ENCODE measurements at regions not wholly inside any gene's neighbourhood (a gene's known extent, or its start where the extent isn't known, plus 50 kb on each side); places are given as distances from the start of the nearest gene placed in this dataset.
"Not testable (repeated sequence)": the region's sequence is repeated elsewhere in the genome, so short reads cannot be mapped to it uniquely, and the experiment has no call there.

DNA sequence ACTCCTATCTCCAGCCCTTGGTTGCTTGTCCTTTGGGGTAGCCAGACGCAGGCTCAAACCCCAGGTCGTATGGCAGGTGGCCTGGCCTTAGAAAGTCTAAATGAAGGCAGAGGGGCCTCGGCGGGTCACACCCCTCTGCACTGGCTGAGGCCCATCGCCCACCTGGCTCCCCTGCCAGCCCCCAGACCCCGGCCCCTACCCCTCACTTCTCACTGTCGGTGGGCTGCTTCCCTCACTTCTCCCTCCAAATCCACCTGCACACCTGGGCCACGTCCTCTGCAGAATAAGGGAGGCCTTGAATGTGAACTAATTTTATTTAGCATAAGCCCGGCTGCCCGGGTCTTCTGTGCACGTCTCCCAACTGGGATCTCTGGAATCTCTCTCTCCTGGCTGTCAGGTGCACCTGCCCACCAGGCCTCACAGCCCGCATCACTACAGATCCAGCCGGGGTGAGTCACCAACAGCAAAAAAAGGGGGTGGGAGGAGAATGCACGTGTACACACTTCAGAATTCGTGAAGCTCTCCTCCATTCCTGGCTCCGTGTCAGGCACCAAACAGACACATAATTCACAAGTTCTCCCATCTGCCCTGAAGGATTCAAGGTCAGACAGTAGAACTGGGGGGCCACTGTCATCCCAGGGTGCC, 107.5 kb upstream of the SIM2 start:
- no peak for DNase-seq (ENCODE audit: low spot score)

DNA sequence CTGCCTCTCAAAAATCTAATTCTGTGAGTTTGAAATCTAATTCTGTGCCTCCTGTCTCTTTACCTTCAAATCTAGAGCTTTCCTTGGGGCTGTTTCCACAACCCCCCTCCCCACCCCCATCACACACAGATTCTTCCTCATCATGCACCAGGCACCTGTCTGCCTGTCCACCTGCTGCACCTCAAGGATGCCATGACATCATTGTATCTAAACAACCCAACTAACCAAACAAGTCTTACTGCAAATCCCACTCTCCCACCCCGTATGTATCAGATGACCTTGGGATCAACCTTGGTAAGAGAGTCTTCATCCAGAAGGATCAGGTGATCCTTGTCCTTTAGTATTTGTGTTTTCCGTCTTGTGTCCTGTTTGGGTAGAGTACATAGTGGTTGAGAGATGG, 102.7 kb upstream of the SIM2 start:
- DNase-seq (ENCODE audit: low spot score), result no peak

DNA sequence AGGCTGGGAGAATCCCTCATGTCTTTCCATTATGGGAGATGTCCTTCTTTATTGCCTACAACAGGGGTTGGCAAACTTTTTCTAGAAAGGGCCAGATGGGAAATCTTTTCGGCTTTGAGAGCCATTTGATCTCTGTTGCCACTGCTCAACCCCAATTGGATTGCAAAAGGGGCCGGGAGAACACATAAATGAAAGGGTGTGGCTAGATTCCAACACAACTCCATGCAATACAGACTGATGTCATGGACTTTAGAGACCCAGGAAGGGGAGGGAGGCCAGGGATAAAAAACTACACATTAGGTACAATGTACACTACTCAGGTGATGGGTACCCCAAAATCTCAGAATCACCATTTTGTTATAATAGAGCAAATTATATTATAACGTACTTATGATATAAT, 97.6 kb upstream of the SIM2 start:
- no peak for DNase-seq (ENCODE audit: low spot score)

DNA sequence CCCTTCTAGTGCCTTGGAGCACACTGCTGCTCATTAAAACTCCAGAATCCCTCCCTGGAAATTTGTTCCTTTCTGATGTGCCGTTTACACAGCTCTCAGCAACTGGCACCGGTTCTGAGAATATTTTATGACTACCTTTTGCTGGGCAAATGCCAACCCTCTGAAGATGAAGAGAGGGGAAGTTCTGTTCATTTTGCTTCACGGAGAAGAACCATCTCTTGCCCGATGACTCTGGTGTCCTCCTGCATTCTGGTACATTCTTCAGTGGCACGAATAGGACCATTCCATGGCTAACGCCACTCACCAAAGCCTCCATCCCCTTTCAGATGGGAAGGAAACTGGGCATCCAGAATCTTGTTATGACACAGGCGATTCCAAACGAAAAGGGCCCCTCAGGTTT, 96.2 kb upstream of the SIM2 start:
- no peak for DNase-seq (ENCODE audit: low spot score)

DNA sequence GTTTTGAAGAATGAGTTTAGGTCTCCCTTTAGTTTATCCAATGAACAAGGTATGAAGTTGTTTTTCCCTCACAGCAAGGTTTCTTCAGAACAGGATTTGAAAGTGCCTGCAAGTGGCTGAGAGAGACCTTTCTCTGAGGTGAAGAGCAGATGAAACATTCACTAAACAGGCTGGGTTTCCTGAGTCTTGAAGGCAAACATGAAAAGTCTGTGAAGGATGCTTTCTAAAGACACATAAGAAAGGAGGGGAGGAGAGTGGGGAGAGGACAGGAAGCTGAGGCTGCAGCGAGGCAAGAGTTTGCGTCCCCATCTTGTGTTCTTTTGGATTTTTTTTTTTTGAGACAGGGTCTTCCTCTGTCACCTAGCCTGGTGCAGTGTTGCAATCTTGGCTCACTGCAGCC, 95.7 kb upstream of the SIM2 start:
- no peak for DNase-seq (ENCODE audit: low spot score)

DNA sequence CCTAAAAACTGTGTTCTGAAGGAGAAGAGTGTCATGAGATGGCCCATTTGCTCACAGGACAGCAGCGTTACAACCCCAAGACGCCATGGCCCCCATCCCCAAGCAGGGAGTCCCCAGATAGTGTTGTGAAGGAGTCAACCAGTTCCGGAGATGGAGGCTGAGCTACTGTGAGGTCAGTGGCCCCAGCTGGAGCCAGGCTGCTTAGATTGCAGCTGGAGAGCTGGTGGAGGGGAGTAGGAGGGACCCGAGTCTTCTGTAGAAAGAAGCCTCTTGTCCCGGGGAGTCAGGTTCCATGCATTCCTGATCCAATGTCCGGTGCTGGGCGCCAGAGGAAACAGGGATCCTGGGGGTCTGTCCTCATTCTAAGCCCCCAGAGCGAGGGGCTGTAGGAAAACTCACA, 93.5 kb upstream of the SIM2 start:
- DNase-seq (ENCODE audit: low spot score), result no peak

DNA sequence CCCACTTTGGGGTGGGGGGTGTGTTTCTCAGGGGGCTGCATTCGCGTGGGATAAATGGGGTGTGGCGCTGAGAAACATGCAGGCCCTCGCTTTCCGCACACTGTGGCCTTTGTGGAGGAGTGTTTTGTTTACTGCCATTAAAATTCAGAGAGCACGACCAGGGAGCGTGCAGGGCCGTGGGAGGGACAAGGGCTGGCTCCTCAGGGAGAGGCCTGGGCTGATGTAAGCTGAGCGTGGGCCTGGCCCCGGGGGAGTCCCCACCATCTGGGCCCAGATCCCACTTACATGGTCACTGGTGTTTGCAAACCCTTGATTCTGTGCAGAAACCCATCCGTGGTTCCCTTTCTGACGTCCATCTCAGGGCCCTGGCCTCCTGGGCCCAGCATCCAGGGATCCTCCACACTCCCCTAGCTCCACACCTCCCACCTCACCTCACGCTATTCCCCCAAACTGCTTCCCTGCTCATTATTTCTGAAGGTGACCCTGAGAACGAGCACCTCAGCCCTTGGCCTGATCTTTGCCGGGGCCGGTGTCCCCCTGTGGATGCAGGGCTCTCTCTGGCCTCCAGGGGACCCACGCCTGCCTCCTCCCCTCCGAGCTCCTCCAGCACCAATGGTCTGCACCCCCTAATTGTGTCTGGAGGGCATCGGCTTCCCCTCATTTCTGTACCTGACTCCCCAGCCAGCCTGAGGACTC, 92.5 kb upstream of the SIM2 start:
- no peak for DNase-seq (ENCODE audit: low spot score)

DNA sequence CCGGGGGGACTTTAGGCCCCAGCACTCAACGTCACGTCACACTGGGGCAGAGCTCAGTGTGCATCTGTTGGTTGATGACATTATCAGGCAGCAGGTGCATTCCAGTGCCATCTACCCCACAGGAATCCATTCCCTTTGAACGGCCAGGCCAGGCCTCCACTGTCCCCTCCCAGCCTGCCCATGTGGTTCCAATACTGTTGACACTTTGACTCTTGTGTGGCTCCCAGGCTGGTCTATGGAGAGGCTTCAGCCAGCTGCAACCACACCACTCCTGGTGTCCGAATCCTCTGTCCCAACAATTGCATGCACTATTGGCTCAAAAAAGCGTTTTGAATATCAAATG, 92.0 kb upstream of the SIM2 start:
- DNase-seq (ENCODE audit: low spot score), result no peak

DNA sequence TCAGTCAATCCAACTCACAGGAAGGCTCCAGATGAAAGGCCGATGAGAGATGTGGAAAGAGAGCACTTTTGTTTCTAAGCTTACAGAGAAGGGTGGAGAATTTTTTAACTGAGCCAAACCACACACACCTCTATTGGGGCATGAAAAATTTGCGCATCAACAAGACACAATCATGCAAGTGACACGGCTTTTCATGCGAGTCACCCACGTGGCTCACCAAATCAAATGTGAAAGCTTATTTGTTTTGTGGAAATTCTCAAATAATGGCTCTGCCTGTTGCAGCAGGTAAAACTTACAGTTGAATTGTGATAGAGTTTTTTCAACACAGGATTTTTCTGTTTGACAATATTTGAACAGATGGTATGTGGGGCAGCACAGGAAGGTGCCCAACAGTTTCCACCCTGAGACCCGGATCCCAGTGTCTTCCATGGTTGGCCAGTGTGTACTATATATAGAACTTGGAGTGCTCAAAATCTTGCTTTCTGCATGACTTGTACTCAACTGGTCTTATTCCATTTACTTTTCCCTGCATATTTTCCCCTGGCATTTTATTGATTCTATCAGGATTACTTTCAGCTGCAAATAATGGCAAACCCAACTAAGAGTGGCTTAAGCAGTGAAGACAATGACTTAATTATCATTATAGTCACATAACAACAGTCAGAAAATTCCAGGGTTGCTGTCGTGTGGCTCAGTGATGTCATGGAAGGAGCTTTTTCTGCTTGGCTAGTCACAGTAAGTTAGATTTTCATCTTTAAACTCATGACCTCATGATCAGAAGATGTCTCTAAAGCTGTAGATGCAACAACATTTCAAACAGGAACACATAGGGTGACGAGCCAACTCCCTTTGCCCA, 90.6 kb upstream of the SIM2 start:
- no peak for DNase-seq (ENCODE audit: low spot score)

DNA sequence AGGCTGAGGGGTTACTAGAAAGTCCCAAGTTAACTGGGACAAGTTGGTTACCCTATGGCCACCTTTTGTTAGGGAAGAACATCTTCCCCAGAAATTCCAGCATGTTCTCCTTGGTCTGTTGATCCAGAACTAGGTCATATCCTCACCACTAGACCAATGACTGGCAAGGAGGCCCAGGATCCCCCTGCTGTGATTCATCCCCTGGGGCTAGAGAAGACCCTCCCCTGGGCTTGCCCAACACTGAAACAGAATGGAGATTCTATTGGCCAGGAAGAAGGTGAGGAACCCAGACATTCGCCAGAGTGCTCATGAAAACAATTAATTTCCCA, 90.1 kb upstream of the SIM2 start:
- DNase-seq (ENCODE audit: low spot score), result no peak

DNA sequence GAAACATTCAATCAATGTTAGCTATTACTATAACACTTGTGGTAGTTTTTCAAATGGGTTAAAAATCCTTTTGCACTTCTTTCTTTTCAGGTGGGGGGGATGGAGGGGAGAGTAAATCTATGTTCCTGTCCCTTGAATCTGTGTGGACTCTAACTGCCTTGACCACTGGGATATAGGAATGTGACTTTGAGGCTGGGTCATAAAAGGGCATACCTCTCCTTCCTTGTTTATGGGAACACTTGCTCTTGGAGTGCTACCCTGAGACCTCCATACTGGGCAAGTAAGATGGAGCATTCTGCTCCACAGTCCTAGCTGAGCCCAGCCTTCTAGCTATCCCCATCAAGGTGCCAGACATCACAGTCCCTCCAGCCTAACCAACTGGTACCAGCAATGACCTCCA, 89.3 kb upstream of the SIM2 start:
- no peak for DNase-seq (ENCODE audit: low spot score)

DNA sequence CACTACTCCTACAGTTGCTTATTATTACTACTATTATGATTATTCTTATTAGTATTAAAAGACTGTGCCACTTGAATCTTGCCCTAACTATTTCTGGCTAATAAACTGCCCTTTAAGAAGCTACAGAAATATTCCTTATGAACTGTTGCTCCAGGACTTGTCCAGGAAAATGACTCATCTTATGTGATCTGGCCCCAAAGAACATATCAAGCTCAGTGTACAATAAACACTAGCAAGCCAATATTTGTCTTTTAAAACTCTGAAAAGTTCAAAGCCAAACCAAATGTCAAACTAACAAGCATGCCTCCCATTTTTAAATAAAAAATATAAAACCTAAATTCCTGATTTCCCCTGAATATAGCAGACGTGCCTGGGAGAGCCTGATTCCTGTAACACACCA, 88.7 kb upstream of the SIM2 start:
- no peak for DNase-seq (ENCODE audit: low spot score)

DNA sequence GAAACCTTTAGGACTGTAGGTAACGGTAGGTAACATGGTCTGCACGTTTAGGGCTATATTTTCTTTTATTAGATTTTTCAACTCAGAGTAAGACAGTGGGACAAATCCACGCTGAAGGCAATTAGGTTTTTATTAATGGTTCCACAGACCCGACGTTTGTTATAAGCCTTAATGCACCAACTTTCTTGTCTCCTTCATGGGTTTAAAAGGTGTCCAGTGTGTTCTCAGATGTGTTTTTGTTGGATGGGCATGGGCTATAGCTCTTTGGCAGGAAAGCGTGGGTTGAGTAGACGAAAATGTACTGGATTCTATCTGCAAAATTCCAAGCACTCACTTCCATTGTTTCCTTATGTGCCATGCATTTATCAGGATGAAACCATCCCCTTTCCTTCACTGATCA, 88.0 kb upstream of the SIM2 start:
- no peak for DNase-seq (ENCODE audit: low spot score)

DNA sequence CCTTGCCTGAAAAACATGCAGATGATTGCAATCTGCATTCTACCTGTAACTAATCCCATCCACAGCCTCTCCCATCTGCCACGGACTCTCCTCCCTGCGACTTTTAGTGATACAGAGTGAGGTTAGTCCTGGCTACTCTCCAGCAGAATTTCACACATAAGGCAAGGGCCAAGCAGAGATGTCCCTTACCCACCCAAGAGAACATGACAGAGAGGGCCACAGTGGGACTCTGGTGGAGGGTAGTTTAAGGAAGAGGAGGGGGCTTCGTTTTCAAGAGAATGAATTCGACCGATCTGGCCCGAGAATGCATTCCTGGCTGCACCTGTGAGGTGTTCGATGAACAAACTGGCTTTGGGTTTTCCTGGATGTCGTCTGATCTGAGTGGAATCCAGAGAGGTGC, 87.5 kb upstream of the SIM2 start:
- no peak for DNase-seq (ENCODE audit: low spot score)

DNA sequence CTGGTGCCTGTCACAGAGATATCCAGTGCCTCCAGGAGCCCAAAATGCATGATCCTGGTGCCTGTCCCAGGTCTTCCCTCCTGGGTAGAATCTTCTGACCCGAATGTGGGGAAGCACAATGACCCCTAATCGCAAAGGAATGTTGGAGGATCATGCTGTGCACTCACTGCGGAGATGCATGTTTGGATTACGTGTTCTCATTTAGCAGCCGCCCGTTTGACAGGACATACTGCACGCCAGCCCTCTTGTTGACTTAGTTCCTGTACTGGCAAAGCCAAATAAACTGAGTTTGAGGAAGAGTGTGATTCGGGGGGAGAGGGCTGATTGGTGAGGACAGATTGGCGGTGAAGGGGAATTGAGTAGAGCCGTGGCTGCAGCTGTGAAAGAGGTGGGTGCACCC, 85.9 kb upstream of the SIM2 start:
- DNase-seq (ENCODE audit: low spot score), result no peak

DNA sequence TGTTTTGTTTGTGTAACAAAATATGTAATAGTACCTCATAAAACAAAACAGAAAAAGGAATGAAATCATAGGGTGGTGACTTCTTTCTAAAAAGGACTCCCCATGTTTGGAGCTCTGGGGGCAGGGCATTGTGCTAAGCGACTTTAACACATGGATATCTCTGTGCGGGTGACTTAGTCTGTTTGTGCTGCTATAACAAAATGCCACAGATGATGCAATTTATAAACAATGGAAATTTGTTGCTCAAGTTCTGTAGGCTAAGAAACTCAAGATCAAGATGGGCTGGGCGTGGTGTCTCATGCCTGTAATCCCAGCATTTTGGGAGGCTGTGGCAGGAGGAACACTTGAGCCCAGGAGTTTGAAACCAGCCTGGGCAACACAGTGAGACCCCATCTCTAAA, 85.4 kb upstream of the SIM2 start:
- DNase-seq (ENCODE audit: low spot score), result no peak

DNA sequence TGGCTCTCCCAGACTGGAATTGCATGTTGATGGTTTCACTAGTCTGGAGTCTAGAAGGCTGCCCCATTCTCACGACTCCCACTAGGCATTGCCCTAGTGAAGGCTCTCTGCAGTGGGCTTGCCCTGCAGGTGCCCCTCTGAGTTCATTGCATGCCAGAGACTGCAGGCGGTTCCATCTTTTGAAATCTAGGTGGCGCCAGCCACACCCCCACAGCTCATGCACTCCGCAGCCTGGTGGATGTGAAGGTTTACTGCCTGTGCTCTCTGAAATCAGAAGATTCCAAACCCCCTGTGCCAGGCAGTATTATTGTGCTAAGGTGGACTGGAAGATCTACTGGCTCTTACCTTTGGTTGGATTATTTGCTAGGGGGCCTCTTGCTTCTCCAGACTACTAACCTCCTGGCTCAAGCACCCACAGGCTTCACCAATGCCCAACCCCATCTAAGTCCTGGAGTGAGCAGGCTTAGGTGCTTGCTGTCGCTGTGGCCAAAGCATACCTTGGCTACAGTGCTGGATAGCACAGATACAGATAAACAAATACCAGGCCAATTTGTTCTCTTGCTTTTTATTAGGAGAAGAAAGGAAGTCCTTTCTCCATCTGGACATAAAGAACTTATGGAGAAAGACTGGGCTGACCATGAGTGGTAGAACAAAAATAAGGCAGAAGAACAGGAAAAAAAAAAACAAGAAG, 83.5 kb upstream of the SIM2 start:
- DNase-seq (ENCODE audit: low spot score), result no peak

DNA sequence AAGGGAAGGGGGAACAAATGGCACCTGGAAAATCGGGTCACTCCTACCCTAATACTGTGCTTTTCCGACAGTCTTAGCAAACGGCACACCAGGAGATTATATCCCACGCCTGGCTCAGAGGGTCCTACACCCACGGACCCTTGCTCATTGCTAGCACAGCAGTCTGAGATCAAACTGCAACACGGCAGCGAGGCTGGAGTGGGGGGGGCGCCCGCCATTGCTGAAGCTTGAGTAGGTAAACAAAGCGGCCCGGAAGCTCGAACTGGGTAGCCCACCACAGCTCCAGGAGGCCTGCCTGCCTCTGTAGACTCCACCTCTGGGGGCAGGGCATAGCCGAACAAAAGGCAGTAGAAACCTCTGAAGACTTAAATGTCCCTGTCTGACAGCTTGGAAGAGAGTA, 82.1 kb upstream of the SIM2 start:
- DNase-seq (ENCODE audit: low spot score), result not testable (repeated sequence)

DNA sequence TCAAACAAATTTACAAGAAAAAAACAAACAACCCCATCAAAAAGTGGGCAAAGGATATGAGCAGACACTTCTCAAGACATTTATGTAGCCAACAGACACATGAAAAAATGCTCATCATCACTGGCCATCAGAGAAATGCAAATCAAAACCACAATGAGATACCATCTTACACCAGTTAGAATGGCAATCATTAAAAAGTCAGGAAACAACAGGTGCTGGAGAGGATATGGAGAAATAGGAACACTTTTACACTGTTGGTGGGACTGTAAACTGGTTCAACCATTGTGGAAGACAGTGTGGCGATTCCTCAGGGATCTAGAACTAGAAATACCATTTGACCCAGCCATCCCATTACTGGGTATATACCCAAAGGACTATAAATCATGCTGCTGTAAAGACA, 77.1 kb upstream of the SIM2 start:
- DNase-seq (ENCODE audit: low spot score), result not testable (repeated sequence)

DNA sequence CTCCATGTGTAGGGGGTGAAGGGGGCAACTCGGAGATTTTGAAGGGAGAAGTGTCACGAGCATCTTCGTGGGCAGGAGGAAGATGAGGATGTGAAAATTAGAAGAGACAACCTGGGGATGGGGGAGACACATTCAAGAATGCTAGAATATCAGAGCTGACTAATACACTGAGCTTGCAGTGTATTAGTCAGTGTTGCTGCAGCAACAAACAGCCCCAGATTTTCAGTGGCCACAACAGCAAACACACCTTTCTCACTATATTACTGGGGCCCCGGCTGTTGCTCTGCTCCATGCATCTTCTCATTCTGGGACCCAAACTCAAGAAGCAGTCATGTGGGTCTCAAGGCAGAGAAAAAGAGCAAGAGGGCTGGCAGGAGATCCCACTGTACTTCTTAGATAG, 74.8 kb upstream of the SIM2 start:
- DNase-seq (ENCODE audit: low spot score), result no peak

DNA sequence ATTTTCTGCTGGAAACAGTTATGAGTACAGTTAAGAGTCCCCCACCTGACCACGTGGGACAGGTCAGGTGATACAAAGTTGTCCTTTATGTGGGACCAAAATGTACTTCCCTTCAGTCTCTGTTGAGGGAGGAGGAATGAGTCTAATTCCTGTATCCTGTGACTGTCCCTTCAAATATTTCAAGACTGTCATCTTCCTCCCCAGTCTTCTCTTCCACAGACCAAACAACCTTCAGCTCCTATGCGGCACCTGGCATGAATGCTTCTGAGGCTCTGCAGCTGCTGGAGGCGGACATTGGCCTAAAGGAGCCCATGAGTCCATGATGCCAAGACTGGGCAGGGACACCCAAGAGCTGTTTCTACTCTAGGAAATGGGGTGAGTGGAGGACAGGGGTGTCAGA, 72.1 kb upstream of the SIM2 start:
- DNase-seq (ENCODE audit: low spot score), result no peak

DNA sequence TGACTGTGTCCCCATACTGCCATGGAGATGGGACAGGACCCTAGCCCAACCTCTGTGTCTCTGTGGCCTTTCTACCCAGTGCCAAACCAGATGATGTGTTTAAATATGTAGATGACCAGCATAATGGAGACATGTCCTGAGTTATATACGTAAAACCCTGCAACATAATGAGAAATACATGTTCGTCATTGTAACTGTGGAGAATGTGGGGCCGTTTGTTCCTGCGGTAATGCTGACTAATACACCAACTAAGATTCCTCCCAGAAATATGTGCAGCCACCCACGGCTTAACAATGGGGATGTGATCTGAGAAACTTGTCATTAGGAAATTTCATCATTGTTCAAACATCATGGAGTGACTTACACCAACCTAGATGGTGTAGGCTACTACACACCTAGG, 71.7 kb upstream of the SIM2 start:
- no peak for DNase-seq (ENCODE audit: low spot score)

DNA sequence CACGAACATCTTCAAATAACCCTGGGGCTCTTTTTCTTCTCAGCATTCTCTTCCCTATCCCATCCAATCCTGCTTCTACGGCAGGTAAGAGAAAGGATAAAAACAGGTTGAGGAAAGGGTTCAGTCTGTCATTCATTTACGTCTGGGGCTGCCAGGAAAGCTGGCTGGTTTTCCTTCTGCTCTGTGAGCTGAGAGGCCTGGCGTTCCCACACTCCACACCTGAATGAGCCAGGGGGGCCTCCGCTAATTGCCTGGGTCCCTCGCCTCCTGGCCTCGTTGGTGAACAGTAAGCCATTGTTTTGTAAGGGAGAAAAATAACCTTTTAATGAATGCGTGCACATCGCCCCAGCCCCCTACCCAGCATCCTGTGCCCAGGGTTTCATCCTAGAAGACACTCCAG, 70.8 kb upstream of the SIM2 start:
- no peak for DNase-seq (ENCODE audit: low spot score)

All from ureter (tissue), 1 donor.